C4-2B (cell line): ENCODE measurements at regions not wholly inside any gene's neighbourhood (a gene's known extent, or its start where the extent isn't known, plus 50 kb on each side); places are given as distances from the start of the nearest gene placed in this dataset.

Source experiments
- CTCF ChIP-seq: fragments of 450-650 bp; conservative IDR thresholded peaks from 2 replicates; pipeline ENCODE4 v1.5.1; 2017; ENCODE audit warnings: mild to moderate bottlenecking
- ZFX ChIP-seq: fragments of 450-650 bp; IDR thresholded peaks from 2 replicates; pipeline ENCODE4 v1.6.1; 2017

GRCh38 chr2:201971531-201972228 is 62.0 kb upstream of the FZD7 start:
- TF ChIP-seq CTCF (no peak), ZFX (no peak)
